ENCODE measurements at regions not wholly inside any gene's neighbourhood (a gene's known extent, or its start where the extent isn't known, plus 50 kb on each side); places are given as distances from the start of the nearest gene placed in this dataset.

DNA sequence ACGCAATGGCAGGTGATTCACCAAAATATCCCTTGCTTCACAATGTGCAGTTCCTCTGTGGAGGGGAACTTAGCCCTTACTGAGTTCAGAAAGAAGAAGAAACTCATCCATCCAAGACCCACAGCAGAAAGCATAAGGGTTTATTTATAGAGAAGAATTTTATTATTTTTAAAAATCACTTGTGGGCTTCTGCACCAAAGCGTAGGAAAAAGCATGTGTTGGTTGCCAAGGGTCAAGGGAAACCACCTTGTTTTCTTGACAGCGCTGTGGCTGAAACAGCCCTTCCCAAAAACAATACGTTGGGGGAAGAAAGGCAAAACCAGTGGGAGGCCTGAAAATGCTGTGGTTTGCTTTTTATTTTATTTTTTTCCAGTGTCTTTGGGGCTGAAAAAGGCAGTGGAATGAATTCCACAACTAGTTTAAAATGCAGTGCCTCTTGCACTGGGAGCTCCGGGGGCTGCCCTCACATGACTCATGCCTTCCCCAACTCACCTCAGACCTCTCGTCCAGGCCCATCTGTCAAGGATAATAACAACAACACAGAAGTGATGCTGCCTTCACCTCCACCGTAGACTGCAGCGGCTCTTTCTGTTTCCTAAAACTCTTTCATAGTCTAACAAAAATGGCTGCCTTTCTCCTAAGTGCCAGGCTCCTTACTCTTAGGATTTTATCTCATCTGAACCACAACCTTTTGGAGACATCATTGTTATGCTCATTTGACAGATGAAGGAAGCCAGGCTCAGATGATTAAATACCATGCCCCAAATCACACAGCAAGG is 224.2 kb upstream of the JUN start:
- DNase-seq, result no peak

- DNase-seq, result no peak
Measured at GRCh38 chr1:59008599-59009347, 224.9 kb upstream of the JUN start.

GRCh38 chr1:59011663-59012062 is 227.8 kb upstream of the JUN start:
- no peak for DNase-seq

DNA sequence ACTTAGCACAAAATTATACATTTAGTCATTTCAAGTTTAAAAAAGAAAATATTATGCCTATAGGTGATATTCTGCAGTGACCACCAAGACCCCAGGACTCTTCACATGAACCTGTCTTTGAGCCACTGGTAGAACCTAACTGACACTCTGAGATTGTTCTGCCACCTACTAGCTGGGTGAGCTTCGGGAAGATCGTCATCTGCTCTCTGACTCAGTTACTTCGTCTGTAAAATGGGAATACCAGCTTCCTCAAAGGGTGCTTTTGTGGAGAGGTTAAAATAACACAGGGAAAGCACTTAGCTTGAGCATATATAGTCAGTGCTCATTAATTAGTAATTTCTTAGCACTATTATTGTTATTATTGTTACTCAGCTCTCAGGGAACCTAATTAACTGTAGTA is 228.5 kb upstream of the JUN start:
- no peak for DNase-seq

DNA sequence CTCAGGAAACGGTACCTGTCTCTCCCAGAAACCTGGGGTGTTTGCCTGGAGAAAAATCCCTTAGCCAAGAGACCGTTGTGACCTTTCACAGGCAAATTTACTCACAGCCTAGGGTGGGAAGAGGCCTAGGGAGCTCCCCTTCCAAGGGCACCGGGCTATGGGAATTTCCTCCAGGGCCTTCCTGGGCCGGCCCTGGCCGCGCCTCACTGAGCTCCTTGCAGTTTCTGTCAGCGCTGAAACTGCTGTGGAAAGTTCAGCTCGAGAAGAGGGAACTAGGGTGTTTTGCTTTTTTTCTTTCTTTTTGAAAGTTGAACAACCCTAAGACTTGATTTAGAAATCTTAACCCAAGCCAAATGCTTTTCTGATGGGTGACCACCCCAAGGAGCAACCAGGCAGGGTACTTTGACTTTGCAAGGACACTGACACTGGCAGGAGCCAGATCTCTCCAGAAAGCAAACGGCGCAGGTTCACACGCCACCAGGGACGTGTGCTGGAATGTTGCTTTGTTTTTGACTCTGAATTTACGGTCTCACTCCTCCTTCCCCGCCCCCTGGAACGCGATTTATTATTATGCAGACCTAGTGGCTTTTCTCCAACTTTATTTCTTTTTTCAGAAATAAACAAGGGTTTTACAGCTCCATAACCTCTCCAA is 229.6 kb upstream of the JUN start:
- DNase-seq, result no peak

DNA sequence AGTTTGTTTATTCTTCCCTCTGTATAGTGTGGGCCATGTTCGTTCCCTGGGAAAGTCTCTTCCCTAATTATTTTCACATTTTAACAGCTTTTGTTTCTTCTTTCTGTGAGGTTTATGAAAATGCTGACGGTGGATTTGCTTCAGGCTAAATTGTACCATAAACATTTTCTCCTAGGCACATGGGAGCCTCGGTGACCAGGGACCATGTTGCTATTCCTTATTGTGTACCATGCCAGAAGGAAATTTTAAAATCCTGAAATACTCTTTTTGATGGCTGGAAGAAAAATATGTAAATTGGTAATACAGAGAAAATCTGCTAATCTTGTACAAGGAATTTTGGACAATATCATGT is 230.1 kb upstream of the JUN start:
- DNase-seq, result no peak

DNA sequence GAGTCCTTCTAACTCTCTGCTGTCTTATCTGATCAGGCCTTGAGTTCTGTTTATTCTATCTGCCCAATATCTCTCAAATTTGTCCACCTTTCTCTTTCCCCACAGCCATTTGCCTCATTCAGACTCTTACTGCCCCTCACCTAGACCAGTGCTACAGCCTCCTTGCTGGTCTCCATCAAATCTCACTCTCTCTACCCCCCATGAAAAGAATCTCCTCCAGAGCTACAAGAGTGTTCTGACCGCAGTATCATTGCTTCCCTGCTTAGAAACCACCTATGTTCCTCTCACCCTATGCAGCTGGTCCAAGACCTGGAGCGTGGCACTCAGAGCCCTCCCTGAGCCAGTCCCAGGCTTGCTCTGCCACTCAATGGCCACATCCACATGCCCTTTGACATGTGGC is 231.0 kb upstream of the JUN start:
- no peak for DNase-seq

GRCh38 chr1:59015708-59016107 is 231.9 kb upstream of the JUN start:
- no peak for DNase-seq

- peak; percentile 10 for DNase-seq
Measured at GRCh38 chr1:59016390-59016789, 232.5 kb upstream of the JUN start.

DNA sequence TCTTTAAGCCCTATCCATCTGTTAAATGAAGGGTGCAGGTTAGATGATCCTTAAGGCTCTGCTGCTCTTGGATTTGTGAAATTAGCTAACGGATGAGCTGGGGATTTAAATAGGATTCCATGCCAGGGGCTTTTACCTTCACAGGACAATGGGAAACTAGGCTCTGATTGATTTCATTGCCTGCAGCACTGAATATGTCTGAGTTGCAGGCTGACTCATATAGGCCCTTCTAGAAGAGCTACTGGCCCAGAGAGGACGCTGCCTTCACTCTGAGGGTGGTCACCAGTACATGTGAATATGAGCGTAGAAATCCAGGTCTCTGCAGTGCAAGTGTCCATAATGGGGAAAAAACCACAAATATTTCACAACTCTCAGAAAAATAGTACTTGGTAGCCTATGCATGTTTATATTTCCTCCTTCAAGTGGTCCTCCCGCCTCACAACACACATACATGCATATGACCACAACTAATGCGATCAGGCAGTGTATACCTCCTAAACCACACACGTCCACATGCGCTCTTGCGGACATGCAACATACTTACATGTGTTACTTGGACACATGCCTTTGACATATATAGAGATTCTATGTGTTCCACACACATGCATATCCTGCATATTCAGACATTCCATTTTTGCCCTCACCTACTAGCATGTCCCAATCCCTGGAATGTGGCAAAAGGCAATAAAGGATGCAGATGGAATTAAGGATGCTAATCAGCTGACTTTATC is 233.8 kb upstream of the JUN start:
- no peak for DNase-seq

DNA sequence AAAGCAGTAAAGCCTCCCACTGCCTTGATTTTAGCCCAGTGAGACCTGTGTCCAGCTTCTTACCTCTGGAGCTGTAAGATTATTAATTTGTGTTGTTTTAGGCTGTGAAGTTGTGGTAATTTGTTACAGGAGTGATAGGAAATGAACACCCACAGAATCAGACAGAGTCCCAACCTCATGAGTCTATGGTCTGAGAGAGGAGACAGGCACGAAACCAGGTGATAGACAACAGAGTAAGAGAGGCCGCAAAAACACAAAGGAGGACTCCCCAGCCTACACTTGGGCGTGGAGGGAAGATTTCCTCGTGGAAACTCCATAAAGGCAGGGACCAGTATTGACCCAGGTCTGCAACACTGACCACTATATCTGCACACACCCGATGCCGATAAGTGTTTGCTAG is 234.6 kb upstream of the JUN start:
- DNase-seq, result no peak

DNA sequence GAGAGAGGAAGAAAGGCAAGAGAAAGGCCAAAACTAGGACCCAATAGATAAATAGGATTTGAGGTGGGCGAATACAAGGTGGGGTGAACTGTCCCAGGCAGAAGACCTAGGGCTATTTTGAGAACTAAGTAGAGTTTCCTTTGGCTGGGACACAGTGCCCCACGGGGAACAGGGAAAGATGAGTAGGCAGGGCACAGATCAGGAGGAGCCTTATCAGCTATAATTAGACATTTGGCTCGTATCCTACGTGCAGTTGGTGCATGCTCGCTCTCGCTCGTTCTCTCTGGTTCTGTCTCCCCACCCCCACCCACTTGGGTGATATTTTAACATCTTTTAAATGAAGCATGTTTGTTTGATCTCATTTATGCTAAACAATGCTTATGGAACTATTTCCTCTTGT is 235.0 kb upstream of the JUN start:
- no peak for DNase-seq

- DNase-seq, result peak; percentile 7
Measured at GRCh38 chr1:59020151-59020997, 236.5 kb upstream of the JUN start.

- DNase-seq, result no peak
Measured at GRCh38 chr1:59022199-59022598, 238.4 kb upstream of the JUN start.

GRCh38 chr1:59022799-59023198 is 239.0 kb upstream of the JUN start:
- no peak for DNase-seq

DNA sequence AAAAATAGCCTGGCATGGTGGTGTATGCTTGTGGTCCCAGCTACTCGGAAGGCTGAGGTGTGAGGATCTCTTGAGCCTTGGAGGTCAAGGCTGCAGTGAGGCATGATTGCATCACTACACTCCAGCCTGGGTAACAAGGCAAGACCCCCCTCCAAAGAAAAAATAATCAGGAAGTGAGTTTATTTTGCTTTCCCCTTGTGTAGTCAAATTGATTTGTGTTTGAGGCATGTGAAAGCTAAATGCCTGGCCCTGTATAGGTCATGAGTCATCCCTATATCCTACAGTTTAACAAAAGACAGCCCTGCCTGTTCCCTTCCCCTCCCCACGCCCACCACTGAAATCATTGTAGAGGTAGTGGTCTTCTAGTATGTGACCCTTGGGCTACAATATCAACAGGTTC is 241.4 kb upstream of the JUN start:
- DNase-seq, result no peak

- no peak for DNase-seq
Measured at GRCh38 chr1:59025898-59026426, 242.1 kb upstream of the JUN start.

GRCh38 chr1:59026472-59026948 is 242.7 kb upstream of the JUN start:
- DNase-seq, result no peak

GRCh38 chr1:59027177-59027576 is 243.3 kb upstream of the JUN start:
- DNase-seq, result no peak

GRCh38 chr1:59028048-59028447 is 244.2 kb upstream of the JUN start:
- DNase-seq, result no peak

DNA sequence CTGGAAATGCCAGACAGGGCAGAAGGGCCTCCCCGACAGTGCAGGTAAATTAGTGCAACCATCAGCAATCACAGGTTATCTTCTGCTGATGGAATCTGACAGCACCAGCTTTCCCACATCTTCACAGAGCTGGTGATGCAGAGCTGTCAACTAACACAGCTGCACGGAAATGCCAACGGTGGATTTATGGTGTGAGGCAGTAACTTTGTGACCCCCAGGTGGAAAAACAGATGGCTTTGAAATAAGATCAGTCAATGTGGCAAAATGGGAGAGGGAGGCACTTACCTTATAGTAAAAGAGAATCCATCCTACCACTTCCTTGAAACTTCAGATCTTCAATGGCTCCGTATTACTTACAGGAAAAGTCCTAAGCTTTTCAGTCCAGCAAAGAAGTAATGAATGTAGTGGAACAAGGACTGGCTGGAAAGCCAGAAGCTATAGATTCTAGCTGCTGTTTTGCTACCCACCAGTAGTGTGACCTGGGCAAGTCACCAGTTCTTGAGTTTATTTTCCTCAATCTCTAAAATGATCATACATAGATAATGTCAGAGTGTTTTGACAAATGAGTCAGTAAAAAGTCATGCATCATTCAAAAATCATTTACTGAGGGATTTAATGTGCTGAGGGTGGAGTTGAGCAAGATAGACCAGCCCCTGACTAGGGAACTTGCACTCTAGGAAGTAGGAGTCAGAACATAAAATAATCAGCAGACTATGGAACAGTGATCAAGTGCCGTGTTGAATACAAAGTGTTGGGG is 245.7 kb upstream of the JUN start:
- peak; percentile 21 for DNase-seq
